HL-60 (cell line): ENCODE measurements at regions not wholly inside any gene's neighbourhood (a gene's known extent, or its start where the extent isn't known, plus 50 kb on each side); places are given as distances from the start of the nearest gene placed in this dataset.

ENCODE experiments used
- DNase-seq, 2 experiments: peaks; one replicate each; pipeline ENCODE4 v3.0.0-alpha.2; 2010 to 2020; ENCODE audit warnings: low read depth in 1 of 2, low spot score in 1 of 2
- H3K27ac ChIP-seq: fragments of 250-450 bp; sonication (Bioruptor Pico); replicated peaks from 2 replicates; pipeline ENCODE4 v1.5.1; 2020; ENCODE audit warnings: mild to moderate bottlenecking, moderate library complexity
- H3K27me3 ChIP-seq: fragments of 250-450 bp; sonication (Bioruptor Pico); 2 replicates; pipeline ENCODE4 v1.5.1; 2021; ENCODE audit warnings: mild to moderate bottlenecking, moderate library complexity; ENCODE audit not compliant: insufficient read depth, poor library complexity, severe bottlenecking
- H3K4me3 ChIP-seq: replicated peaks from 2 replicates; pipeline ENCODE4 v1.5.1; 2011; ENCODE audit warnings: mild to moderate bottlenecking, control low read depth, low read length; ENCODE audit not compliant: insufficient read depth
- CTCF ChIP-seq: IDR thresholded peaks from one replicate; pipeline ENCODE4 v1.5.1; 2011; ENCODE audit warnings: low read length, control low read depth, inconsistent platforms; ENCODE audit not compliant: insufficient read depth
- GABPA ChIP-seq: IDR thresholded peaks from 2 replicates; pipeline ENCODE4 v1.6.1; 2012; ENCODE audit warnings: low read depth
- POLR2AphosphoS5 ChIP-seq: IDR thresholded peaks from 2 replicates; pipeline ENCODE4 v1.6.1; 2012; ENCODE audit warnings: low read depth
- REST ChIP-seq: IDR thresholded peaks from 2 replicates; pipeline ENCODE4 v1.6.1; 2012; ENCODE audit warnings: low read depth; ENCODE audit not compliant: insufficient replicate concordance
- SPI1 ChIP-seq: IDR thresholded peaks from 2 replicates; pipeline ENCODE4 v1.6.1; 2012; ENCODE audit warnings: low read depth, mild to moderate bottlenecking, borderline replicate concordance

- DNase-seq, result no peak
- H3K27me3 ChIP-seq, result peaks cover 8% of the 10 kb centered on the region
- TF ChIP-seq SPI1 (no peak), POLR2AphosphoS5 (no peak), REST (no peak)
- H3K27ac ChIP-seq, result no peak overlapping the region
- H3K4me3 ChIP-seq, result no peak overlapping the region
Observed at GRCh38 chrX:794311-794710, 163.7 kb downstream of the SHOX start.

DNA sequence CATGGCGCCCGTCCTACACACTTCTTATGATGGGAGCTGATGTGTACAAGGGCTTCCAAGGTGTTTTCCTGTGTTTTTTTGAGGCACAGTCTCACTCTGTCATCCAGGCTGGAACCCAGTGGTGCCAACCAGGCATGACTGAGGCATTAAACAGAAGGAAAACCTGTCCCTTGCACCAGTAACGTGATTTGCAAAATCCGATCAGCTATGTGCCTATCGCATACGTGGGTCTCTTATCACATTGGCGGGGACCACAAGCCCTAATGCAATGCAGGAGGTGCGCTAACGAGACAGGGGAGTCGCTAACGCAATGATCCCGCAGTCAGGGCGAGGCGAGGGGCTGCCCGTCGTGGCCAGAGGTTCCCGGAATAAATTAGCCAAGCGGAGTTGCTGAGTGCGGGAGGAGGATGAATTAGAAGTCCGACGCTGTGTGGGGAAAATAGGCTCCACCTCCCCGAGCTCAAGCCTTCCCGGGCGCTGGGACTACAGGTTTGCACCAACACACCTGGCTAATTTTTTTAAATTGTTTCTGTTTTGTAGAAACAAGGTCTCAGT is 162.7 kb downstream of the SHOX start:
- Histone ChIP-seq H3K4me3 (no peak overlapping the region), H3K27ac (no peak overlapping the region), H3K27me3 (peaks cover 8% of the 10 kb centered on the region)
- no peak for DNase-seq
- TF ChIP-seq SPI1 (no peak), POLR2AphosphoS5 (no peak), GABPA (no peak), CTCF (no peak), REST (no peak)

- Histone ChIP-seq H3K27me3 (peaks cover 8% of the 10 kb centered on the region), H3K4me3 (no peak overlapping the region), H3K27ac (no peak overlapping the region)
- TF ChIP-seq POLR2AphosphoS5, result no peak
- DNase-seq, result no peak
Observed at GRCh38 chrX:791479-792034, 161.0 kb downstream of the SHOX start.

GRCh38 chrX:790783-791360 is 160.3 kb downstream of the SHOX start:
- Histone ChIP-seq H3K27ac (no peak overlapping the region), H3K4me3 (no peak overlapping the region), H3K27me3 (peaks cover 8% of the 10 kb centered on the region)
- DNase-seq, result no peak
- TF ChIP-seq REST (no peak), SPI1 (no peak), GABPA (no peak), CTCF (no peak), POLR2AphosphoS5 (no peak)
